ENCODE measurements at regions not wholly inside any gene's neighbourhood (a gene's known extent, or its start where the extent isn't known, plus 50 kb on each side); places are given as distances from the start of the nearest gene placed in this dataset.

GRCh38 chr5:29769474-29769873 is 1424.0 kb upstream of the CDH6 start:
- Mint-ChIP-seq H3K36me3 (ENCODE audit: low read depth) (no peaks in the 10 kb centered on the region), H3K4me1 (ENCODE audit: low read depth) (no peaks in the 10 kb centered on the region), H3K9me3 (peaks cover 15% of the 10 kb centered on the region), H3K4me3 (no peak overlapping the region), H3K27me3 (no peaks in the 10 kb centered on the region), H3K27ac (no peak overlapping the region)
- Histone ChIP-seq H3K36me3 (ENCODE audit: insufficient read depth, low read length) (no peaks in the 10 kb centered on the region), H3K27me3 (ENCODE audit: control insufficient read depth in 1 of 2, insufficient read depth in 2 of 2, low read length in 2 of 2) (no peaks in the 10 kb centered on the region), H3K9me3 (ENCODE audit: control insufficient read depth in 1 of 2, insufficient read depth in 1 of 2, low read length in 2 of 2) (peaks cover 0 to 6% of the 10 kb centered on the region in 2 experiments), H3K27ac (ENCODE audit: low read depth in 1 of 2, low read length in 2 of 2) (no peak overlapping the region), H3K4me3 (ENCODE audit: low read length) (no peak overlapping the region), H3K4me1 (ENCODE audit: insufficient read depth, low read length) (no peaks in the 10 kb centered on the region)
- ATAC-seq (ENCODE audit: poor library complexity): no peak
- POLR2A ChIA-PET: no interaction called here
- DNase-seq: no peak
- TF ChIP-seq CTCF (IDR thresholded peaks at IDR 0.05): no peak
- intact Hi-C loops (cut with DNase I, micrococcal nuclease): no loop called here
- CTCF ChIA-PET: no interaction called here

- H3K4me3 ChIP-seq (ENCODE audit: low read length): no peak overlapping the region
- CTCF ChIA-PET: no interaction called here
- Mint-ChIP-seq H3K27ac (no peak overlapping the region), H3K27me3 (no peaks in the 10 kb centered on the region), H3K36me3 (ENCODE audit: low read depth) (no peaks in the 10 kb centered on the region), H3K4me1 (ENCODE audit: low read depth) (no peaks in the 10 kb centered on the region), H3K9me3 (peaks cover 12% of the 10 kb centered on the region), H3K4me3 (no peak overlapping the region)
- no peaks in the 10 kb centered on the region for H3K36me3 ChIP-seq (ENCODE audit: insufficient read depth, low read length)
- no peaks in the 10 kb centered on the region for H3K4me1 ChIP-seq (ENCODE audit: insufficient read depth, low read length)
- intact Hi-C loops (cut with DNase I, micrococcal nuclease): no loop called here
- H3K27ac ChIP-seq (ENCODE audit: low read depth in 1 of 2, low read length in 2 of 2): no peak overlapping the region
- DNase-seq (no peak), ATAC-seq (ENCODE audit: poor library complexity) (no peak)
- POLR2A ChIA-PET: no interaction called here
- no peaks in the 10 kb centered on the region for H3K27me3 ChIP-seq (ENCODE audit: control insufficient read depth in 1 of 2, insufficient read depth in 2 of 2, low read length in 2 of 2)
- no peak for TF ChIP-seq CTCF (IDR thresholded peaks at IDR 0.05)
- peaks cover 0 to 3% of the 10 kb centered on the region in 2 experiments for H3K9me3 ChIP-seq (ENCODE audit: control insufficient read depth in 1 of 2, insufficient read depth in 1 of 2, low read length in 2 of 2)
These were observed 1434.5 kb upstream of the CDH6 start for GRCh38 chr5:29758986-29759421.

- Histone ChIP-seq H3K4me3 (ENCODE audit: low read length) (no peak overlapping the region), H3K9me3 (ENCODE audit: control insufficient read depth in 1 of 2, insufficient read depth in 1 of 2, low read length in 2 of 2) (peaks cover 0 to 10% of the 10 kb centered on the region in 2 experiments), H3K36me3 (ENCODE audit: insufficient read depth, low read length) (no peaks in the 10 kb centered on the region), H3K27ac (ENCODE audit: low read depth in 1 of 2, low read length in 2 of 2) (no peak overlapping the region), H3K4me1 (ENCODE audit: insufficient read depth, low read length) (no peaks in the 10 kb centered on the region), H3K27me3 (ENCODE audit: control insufficient read depth in 1 of 2, insufficient read depth in 2 of 2, low read length in 2 of 2) (no peaks in the 10 kb centered on the region)
- H3K4me3 Mint-ChIP-seq: no peak overlapping the region
- ChIA-PET POLR2A (interaction anchor here (0.6 kb wide), 1 partner anchor 1962 kb away, joined by 4 read pairs; no protein-coding TSS in a partner anchor), CTCF (no interaction called here)
- H3K27ac Mint-ChIP-seq: no peak overlapping the region
- TF ChIP-seq CTCF (IDR thresholded peaks at IDR 0.05): no peak
- H3K36me3 Mint-ChIP-seq (ENCODE audit: low read depth): no peaks in the 10 kb centered on the region
- DNase-seq: no peak
- H3K9me3 Mint-ChIP-seq: peaks cover 16% of the 10 kb centered on the region
- intact Hi-C loops (cut with DNase I, micrococcal nuclease): no loop called here
- no peak for ATAC-seq (ENCODE audit: poor library complexity)
- no peaks in the 10 kb centered on the region for H3K4me1 Mint-ChIP-seq (ENCODE audit: low read depth)
- H3K27me3 Mint-ChIP-seq: no peaks in the 10 kb centered on the region
These were observed 1443.0 kb upstream of the CDH6 start for GRCh38 chr5:29750453-29750852.

All from CD4-positive, alpha-beta T cell (primary cell).